GM10266 (cell line): ENCODE measurements at regions not wholly inside any gene's neighbourhood (a gene's known extent, or its start where the extent isn't known, plus 50 kb on each side); places are given as distances from the start of the nearest gene placed in this dataset.

Experiments used
- DNase-seq: peaks from one replicate; pipeline ENCODE4 v3.0.0; 2012; ENCODE audit errors: extremely low spot score
- TF ChIP-seq, protein P1 (sequence below): IDR thresholded peaks from 2 replicates; pipeline ENCODE4 v1.5.1; 2012; ENCODE audit warnings: mild to moderate bottlenecking, low read depth; ENCODE audit not compliant: control insufficient read depth, insufficient read depth; ENCODE audit errors: missing control alignments

DNA sequence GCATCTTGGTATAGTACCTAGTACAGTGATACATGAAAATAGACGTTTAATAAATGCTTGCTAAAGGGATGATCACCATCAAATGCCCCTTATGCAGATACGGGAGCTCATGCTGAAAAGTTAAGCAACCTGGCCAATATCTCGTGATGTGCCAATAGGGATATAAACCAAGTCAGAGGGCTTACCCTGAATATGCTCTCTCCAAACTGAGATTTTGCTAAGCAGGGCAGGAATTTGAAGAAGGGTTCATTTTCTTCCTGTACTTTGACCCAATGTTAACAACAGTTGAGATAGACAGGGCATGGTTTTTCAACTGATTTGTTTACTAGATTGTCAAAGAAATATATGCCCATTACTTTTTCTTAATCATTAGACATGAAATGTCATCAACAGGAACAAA, 219.3 kb upstream of the PREP start:
- DNase-seq: no peak
- TF ChIP-seq, protein P1, sequence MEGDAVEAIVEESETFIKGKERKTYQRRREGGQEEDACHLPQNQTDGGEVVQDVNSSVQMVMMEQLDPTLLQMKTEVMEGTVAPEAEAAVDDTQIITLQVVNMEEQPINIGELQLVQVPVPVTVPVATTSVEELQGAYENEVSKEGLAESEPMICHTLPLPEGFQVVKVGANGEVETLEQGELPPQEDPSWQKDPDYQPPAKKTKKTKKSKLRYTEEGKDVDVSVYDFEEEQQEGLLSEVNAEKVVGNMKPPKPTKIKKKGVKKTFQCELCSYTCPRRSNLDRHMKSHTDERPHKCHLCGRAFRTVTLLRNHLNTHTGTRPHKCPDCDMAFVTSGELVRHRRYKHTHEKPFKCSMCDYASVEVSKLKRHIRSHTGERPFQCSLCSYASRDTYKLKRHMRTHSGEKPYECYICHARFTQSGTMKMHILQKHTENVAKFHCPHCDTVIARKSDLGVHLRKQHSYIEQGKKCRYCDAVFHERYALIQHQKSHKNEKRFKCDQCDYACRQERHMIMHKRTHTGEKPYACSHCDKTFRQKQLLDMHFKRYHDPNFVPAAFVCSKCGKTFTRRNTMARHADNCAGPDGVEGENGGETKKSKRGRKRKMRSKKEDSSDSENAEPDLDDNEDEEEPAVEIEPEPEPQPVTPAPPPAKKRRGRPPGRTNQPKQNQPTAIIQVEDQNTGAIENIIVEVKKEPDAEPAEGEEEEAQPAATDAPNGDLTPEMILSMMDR: no peak

DNA sequence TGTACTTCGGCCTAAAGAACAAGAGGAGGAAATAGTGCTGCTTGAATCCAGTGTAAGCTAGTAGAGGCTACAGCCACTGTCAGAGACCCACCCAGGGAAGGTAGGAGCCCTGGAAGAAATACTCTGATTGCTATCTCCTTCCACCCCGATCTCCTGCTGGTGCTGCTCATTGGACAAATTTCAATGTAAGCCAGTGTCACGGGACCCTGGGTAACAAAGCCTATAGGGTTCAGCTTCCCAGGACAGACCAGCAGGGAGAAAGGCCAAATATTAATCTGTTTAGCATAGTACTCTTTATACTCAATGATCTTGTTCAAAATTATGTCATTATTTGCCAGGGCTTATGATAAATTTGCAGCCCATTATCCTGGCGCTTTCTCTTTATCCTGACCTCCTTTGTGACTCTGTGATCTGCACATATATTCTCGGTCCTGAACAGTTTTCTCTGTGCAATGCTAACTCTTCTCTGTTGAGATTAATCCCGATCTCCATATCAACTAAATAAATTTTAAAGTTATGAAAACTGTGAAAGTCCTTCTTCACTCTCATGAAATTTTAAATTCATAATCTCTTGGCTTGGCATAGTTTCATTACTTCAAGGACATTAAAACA, 218.8 kb upstream of the PREP start:
- DNase-seq: no peak
- TF ChIP-seq, protein P1: no peak

DNA sequence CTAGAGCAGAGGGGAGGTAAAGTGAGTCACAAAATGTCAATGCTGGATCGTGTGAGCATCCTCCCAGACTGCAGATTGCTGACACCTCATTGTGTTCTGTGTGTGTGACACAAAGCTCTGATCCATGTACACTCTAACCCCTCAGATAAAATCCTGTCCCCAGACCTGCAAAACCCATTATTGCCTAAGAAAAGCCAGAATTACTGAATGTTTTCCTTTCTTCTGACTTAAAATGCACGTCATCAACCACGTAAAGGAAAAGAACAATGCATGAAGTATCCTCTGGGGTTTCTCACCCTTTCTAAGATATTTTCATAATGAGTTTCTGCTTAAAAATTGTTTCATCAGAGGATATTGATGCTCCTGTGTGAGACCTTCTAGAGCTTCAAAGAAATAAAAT, 218.0 kb upstream of the PREP start:
- DNase-seq: no peak
- TF ChIP-seq, protein P1: no peak

DNA sequence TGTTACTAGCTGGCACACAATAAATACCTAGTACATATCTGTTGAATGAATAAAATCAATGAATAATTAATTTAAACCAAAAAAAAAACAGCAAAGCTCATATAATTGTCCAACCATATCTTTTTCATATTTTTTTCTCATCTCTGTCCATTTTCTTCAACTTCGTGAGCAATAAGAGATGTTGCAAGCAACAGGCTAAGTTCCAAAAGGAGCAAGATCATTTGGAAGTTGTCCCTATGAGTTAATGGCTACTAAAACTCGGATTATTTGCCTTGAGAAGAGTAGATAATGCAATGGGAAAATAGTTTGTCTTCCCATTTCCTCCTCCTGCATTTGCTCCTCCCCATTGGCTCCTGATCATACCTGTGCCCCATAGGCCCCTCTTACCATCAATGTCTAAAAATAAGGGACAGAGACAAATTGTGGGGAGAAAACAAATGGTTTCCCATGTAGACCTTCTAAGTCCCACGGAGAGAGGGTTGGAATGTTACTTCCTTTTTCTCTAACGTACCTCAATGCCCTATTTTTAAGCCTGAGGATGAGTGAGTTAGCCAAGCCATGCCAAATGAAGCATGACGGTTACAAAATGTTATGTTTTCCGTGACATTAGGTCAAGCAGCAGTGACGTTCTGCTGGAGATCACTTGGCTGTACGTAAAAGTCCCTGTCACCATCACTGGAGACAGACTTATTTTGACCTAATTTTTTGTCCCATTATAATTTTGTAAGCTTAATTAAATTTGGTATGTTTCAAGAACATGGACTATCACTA, 217.3 kb upstream of the PREP start:
- no peak for DNase-seq
- TF ChIP-seq, protein P1: no peak

DNA sequence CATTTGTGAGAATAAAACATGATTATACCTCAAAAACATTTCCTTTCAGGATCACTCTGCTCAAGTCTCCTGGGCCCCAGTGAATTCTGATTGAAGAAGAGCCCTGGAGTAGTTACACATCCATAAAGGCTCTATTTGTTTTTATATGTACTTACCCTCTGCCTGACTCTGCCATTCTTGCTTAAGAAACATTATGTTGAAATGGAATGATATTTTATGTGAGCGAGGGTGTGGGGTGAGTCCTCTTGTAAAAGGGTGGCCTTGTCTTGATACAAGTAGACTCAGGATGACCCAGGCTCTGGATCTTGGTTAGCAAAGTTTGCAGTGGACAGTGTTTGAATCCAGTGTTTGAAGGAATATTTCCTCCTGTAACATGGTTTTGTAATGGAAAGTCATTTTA, 215.4 kb upstream of the PREP start:
- no peak for DNase-seq
- TF ChIP-seq, protein P1: no peak

DNA sequence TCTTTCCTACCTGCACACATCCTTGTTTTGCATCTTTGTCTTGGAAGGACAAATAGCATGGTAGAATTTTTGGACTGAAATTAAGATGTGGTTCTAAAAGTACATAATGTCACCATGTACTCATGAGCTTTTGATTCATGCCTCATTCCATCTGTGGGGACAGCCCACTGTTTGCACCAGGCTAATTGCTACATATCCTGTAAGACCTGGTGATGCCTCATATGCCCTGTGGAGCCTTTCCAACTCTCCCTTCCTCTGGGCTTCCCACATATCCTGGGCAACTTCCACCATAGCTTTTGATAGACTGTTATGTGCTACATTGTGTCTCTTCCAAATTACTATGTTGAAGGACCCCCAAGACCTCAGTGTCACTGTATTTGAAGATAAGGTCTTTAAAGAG, 213.6 kb upstream of the PREP start:
- no peak for DNase-seq
- TF ChIP-seq, protein P1: no peak

DNA sequence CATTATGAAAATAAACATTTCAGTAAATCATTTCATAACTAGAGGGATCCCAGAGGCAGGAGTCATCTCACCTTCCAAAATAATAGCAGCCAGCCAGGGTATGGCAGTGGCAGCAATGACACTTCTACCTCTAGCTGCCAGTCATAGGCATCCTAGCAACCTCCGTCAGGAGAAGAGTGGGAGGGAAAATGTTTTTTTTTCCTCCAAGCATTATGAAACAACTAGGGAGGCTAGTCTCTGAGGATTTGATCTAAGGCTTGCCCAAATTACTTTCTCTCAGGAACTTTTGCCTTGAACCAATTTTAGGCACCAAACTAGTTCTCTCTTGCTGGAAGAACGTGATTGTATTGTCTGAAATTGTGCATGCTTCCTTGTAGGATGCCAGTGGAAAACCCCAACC, 208.7 kb upstream of the PREP start:
- no peak for DNase-seq
- TF ChIP-seq, protein P1: no peak
